ENCODE measurements at regions not wholly inside any gene's neighbourhood (a gene's known extent, or its start where the extent isn't known, plus 50 kb on each side); places are given as distances from the start of the nearest gene placed in this dataset.

- no peak for DNase-seq
- no peak for ATAC-seq
These were observed 358.6 kb downstream of the RBM43 start for GRCh38 chr2:150903055-150903454.

GRCh38 chr2:150900913-150901312 is 360.8 kb downstream of the RBM43 start:
- ATAC-seq = no peak
- no peak for DNase-seq

- ATAC-seq (no peak), DNase-seq (no peak)
These were observed 365.7 kb downstream of the RBM43 start for GRCh38 chr2:150895968-150896367.

- DNase-seq = no peak
- ATAC-seq = no peak
These were observed 372.5 kb downstream of the RBM43 start for GRCh38 chr2:150889141-150889540.

GRCh38 chr2:150888337-150888736 is 373.3 kb downstream of the RBM43 start:
- ATAC-seq (no peak), DNase-seq (no peak)

GRCh38 chr2:150887926-150888325 is 373.7 kb downstream of the RBM43 start:
- ATAC-seq (no peak), DNase-seq (no peak)

- no peak for ATAC-seq
- no peak for DNase-seq
These were observed 375.8 kb downstream of the RBM43 start for GRCh38 chr2:150885774-150886386.

- DNase-seq (no peak), ATAC-seq (no peak)
These were observed 376.4 kb downstream of the RBM43 start for GRCh38 chr2:150885236-150885635.

GRCh38 chr2:150883613-150883895 is 378.1 kb downstream of the RBM43 start:
- ATAC-seq (no peak), DNase-seq (no peak)

- ATAC-seq (no peak), DNase-seq (no peak)
These were observed 378.7 kb downstream of the RBM43 start for GRCh38 chr2:150882751-150883612.

GRCh38 chr2:150880986-150881385 is 380.7 kb downstream of the RBM43 start:
- ATAC-seq (no peak), DNase-seq (no peak)

- no peak for DNase-seq
- no peak for ATAC-seq
These were observed 383.3 kb downstream of the RBM43 start for GRCh38 chr2:150878356-150878755.

GRCh38 chr2:150876251-150876950 is 385.3 kb downstream of the RBM43 start:
- ATAC-seq = no peak

GRCh38 chr2:150873396-150873772 is 385.9 kb upstream of the RND3 start:
- ATAC-seq (no peak), DNase-seq (no peak)

More at GRCh38 chr2:150876251-150876950, 385.3 kb downstream of the RBM43 start:
- DNase-seq = no peak

GRCh38 chr2:150872756-150873395 is 385.4 kb upstream of the RND3 start:
- ATAC-seq (no peak), DNase-seq (no peak)

GRCh38 chr2:150866431-150866830 is 379.0 kb upstream of the RND3 start:
- ATAC-seq (no peak), DNase-seq (no peak)

- DNase-seq = no peak
- ATAC-seq = no peak
These were observed 376.2 kb upstream of the RND3 start for GRCh38 chr2:150863691-150864090.

GRCh38 chr2:150860301-150860700 is 372.8 kb upstream of the RND3 start:
- no peak for ATAC-seq

GRCh38 chr2:150859877-150860276 is 372.4 kb upstream of the RND3 start:
- DNase-seq (no peak), ATAC-seq (no peak)

More at GRCh38 chr2:150860301-150860700, 372.8 kb upstream of the RND3 start:
- no peak for DNase-seq

- ATAC-seq (no peak), DNase-seq (no peak)
These were observed 371.7 kb upstream of the RND3 start for GRCh38 chr2:150859162-150859561.

- ATAC-seq (no peak), DNase-seq (no peak)
These were observed 370.9 kb upstream of the RND3 start for GRCh38 chr2:150858382-150858781.

- no peak for ATAC-seq
- DNase-seq = no peak
These were observed 369.3 kb upstream of the RND3 start for GRCh38 chr2:150856596-150857281.
